ENCODE measurements at regions not wholly inside any gene's neighbourhood (a gene's known extent, or its start where the extent isn't known, plus 50 kb on each side); places are given as distances from the start of the nearest gene placed in this dataset.
"Not testable (repeated sequence)": the region's sequence is repeated elsewhere in the genome, so short reads cannot be mapped to it uniquely, and the experiment has no call there.

- H3K4ac ChIP-seq (ENCODE audit: low read depth, low read length); H3K79me1 ChIP-seq (ENCODE audit: low read depth in 1 of 2, low read length in 2 of 2); H3K9ac ChIP-seq (ENCODE audit: low read depth, low read length); ATAC-seq (ENCODE audit: low read depth); H2AK9ac ChIP-seq (replicated peaks; ENCODE audit: low read depth, low read length, poor library complexity); BruUV-seq (replicated peaks); H4K8ac ChIP-seq (ENCODE audit: low read depth in 2 of 2, low read length in 2 of 2); H3K4me2 ChIP-seq (ENCODE audit: low read depth, low read length); H3K18ac ChIP-seq (ENCODE audit: low read depth, low read length); H3K56ac ChIP-seq (ENCODE audit: extremely low read depth, insufficient read depth, low read length); H2BK15ac ChIP-seq (ENCODE audit: low read depth, low read length); H3K4me1 ChIP-seq (ENCODE audit: control insufficient read depth, insufficient read depth, low read length); dilution Hi-C loops (cut with HindIII; ENCODE audit: low sequenced_read_pairs, unreplicated experiment); DNase-seq; H2AK5ac ChIP-seq (ENCODE audit: low read depth, low read length); H4K20me1 ChIP-seq (ENCODE audit: insufficient read depth, low read length); H3K9me1 ChIP-seq (ENCODE audit: insufficient read depth, low read length); H3K4me3 ChIP-seq (ENCODE audit: insufficient read depth, low read depth, low read length); H2BK120ac ChIP-seq (ENCODE audit: low read depth, low read length); CTCF ChIA-PET; H4K91ac ChIP-seq (ENCODE audit: insufficient read depth, low read depth, low read length); intact Hi-C loops (cut with micrococcal nuclease); H2BK20ac ChIP-seq (ENCODE audit: low read depth, low read length); H3K36me3 ChIP-seq (ENCODE audit: control insufficient read depth, insufficient read depth, low read length); H3K14ac ChIP-seq (replicated peaks; ENCODE audit: low read depth, low read length); POLR2A ChIA-PET (ENCODE audit: unreplicated experiment); H3K27me3 ChIP-seq (ENCODE audit: control insufficient read depth, insufficient read depth, low read length); H2AFZ ChIP-seq (replicated peaks; ENCODE audit: low read length, poor library complexity); H2BK5ac ChIP-seq (ENCODE audit: low read depth, low read length, poor library complexity, severe bottlenecking); H3K23ac ChIP-seq (ENCODE audit: low read depth, low read length); H3K27ac ChIP-seq (ENCODE audit: insufficient read depth, low read length); in situ Hi-C loops (cut with MboI; ENCODE audit: low sequenced_read_pairs); H4K5ac ChIP-seq (ENCODE audit: low read depth, low read length): not testable (repeated sequence)
- H3K9me3 ChIP-seq (ENCODE audit: control insufficient read depth, insufficient read depth, low read length), result peaks cover 25% of the 10 kb centered on the region
- WGBS, 2 experiments (ENCODE audit: extremely low coverage in 2 of 2, insufficient read length in 1 of 2), result no CpG with 5 or more reads among the region's 20 CpGs
Measured at GRCh38 chr12:131414155-131414922, 296.6 kb upstream of the SFSWAP start.

All from IMR-90 (cell line).